Progenitor cell of endocrine pancreas (in vitro differentiated cells): ENCODE measurements at regions not wholly inside any gene's neighbourhood (a gene's known extent, or its start where the extent isn't known, plus 50 kb on each side); places are given as distances from the start of the nearest gene placed in this dataset.

Experiments
- DNase-seq: peaks from one replicate; pipeline ENCODE4 v3.0.0; 2021; ENCODE audit warnings: low spot score; ENCODE audit not compliant: unreplicated experiment
- H3K27ac Mint-ChIP-seq: 2 replicates; pipeline ENCODE4 v1.8.0; 2021; ENCODE audit warnings: mild to moderate bottlenecking, moderate library complexity, mixed read lengths
- H3K27me3 Mint-ChIP-seq: 2 replicates; pipeline ENCODE4 v1.8.0; 2021; ENCODE audit warnings: mixed read lengths
- H3K36me3 Mint-ChIP-seq: 2 replicates; pipeline ENCODE4 v1.8.0; 2022; ENCODE audit warnings: mixed read lengths; ENCODE audit not compliant: insufficient read depth
- H3K4me1 Mint-ChIP-seq: 2 replicates; pipeline ENCODE4 v1.8.0; 2021; ENCODE audit warnings: low read depth, mixed read lengths
- H3K4me3 Mint-ChIP-seq: 2 replicates; pipeline ENCODE4 v1.8.0; 2021; ENCODE audit warnings: low read depth, mild to moderate bottlenecking, moderate library complexity, mixed read lengths
- H3K9me3 Mint-ChIP-seq: 2 replicates; pipeline ENCODE4 v1.8.0; 2021; ENCODE audit warnings: low read depth, mixed read lengths
- CTCF ChIP-seq: fragments of 200-600 bp; sonication (generic); IDR thresholded peaks from one replicate; pipeline ENCODE4 v1.5.0; 2021; ENCODE audit warnings: antibody characterized with exemption, mild to moderate bottlenecking; ENCODE audit not compliant: unreplicated experiment

GRCh38 chr10:44761076-44761475 is 150.1 kb upstream of the TMEM72 start:
- Mint-ChIP-seq H3K4me1 (no peaks in the 10 kb centered on the region), H3K4me3 (no peak overlapping the region), H3K9me3 (no peaks in the 10 kb centered on the region), H3K27me3 (peaks cover 43% of the 10 kb centered on the region), H3K36me3 (no peaks in the 10 kb centered on the region), H3K27ac (no peak overlapping the region)
- no peak for DNase-seq
- no peak for TF ChIP-seq CTCF

GRCh38 chr10:44763331-44763730 is 147.8 kb upstream of the TMEM72 start:
- Mint-ChIP-seq H3K9me3 (no peaks in the 10 kb centered on the region), H3K4me3 (no peak overlapping the region), H3K4me1 (no peaks in the 10 kb centered on the region), H3K27ac (no peak overlapping the region), H3K27me3 (peaks cover 36% of the 10 kb centered on the region), H3K36me3 (no peaks in the 10 kb centered on the region)
- no peak for TF ChIP-seq CTCF
- DNase-seq: no peak

GRCh38 chr10:44765299-44765698 is 145.8 kb upstream of the TMEM72 start:
- no peak for TF ChIP-seq CTCF
- Mint-ChIP-seq H3K36me3 (no peaks in the 10 kb centered on the region), H3K27me3 (peaks cover 25% of the 10 kb centered on the region), H3K9me3 (no peaks in the 10 kb centered on the region), H3K4me1 (peaks cover 1% of the 10 kb centered on the region), H3K4me3 (no peak overlapping the region), H3K27ac (no peak overlapping the region)
- no peak for DNase-seq

- Mint-ChIP-seq H3K4me3 (no peak overlapping the region), H3K27me3 (peaks cover 17% of the 10 kb centered on the region), H3K36me3 (no peaks in the 10 kb centered on the region), H3K9me3 (no peaks in the 10 kb centered on the region), H3K27ac (no peak overlapping the region), H3K4me1 (peaks cover 1% of the 10 kb centered on the region)
- no peak for DNase-seq
- no peak for TF ChIP-seq CTCF
Observed at GRCh38 chr10:44766631-44767030, 144.5 kb upstream of the TMEM72 start.

GRCh38 chr10:44769450-44769849 is 141.7 kb upstream of the TMEM72 start:
- Mint-ChIP-seq H3K27ac (no peak overlapping the region), H3K36me3 (no peaks in the 10 kb centered on the region), H3K4me1 (peaks cover 3% of the 10 kb centered on the region), H3K27me3 (peaks cover 18% of the 10 kb centered on the region), H3K4me3 (no peak overlapping the region), H3K9me3 (no peaks in the 10 kb centered on the region)
- no peak for TF ChIP-seq CTCF
- DNase-seq: no peak
